Suppressor macrophage (primary cell): ENCODE measurements at regions not wholly inside any gene's neighbourhood (a gene's known extent, or its start where the extent isn't known, plus 50 kb on each side); places are given as distances from the start of the nearest gene placed in this dataset.
"Not testable (repeated sequence)": the region's sequence is repeated elsewhere in the genome, so short reads cannot be mapped to it uniquely, and the experiment has no call there.

Experiments
- DNase-seq, 4 experiments: peaks; one replicate each; pipeline ENCODE4 v3.0.0-alpha.2; 2020 to 2022

DNA sequence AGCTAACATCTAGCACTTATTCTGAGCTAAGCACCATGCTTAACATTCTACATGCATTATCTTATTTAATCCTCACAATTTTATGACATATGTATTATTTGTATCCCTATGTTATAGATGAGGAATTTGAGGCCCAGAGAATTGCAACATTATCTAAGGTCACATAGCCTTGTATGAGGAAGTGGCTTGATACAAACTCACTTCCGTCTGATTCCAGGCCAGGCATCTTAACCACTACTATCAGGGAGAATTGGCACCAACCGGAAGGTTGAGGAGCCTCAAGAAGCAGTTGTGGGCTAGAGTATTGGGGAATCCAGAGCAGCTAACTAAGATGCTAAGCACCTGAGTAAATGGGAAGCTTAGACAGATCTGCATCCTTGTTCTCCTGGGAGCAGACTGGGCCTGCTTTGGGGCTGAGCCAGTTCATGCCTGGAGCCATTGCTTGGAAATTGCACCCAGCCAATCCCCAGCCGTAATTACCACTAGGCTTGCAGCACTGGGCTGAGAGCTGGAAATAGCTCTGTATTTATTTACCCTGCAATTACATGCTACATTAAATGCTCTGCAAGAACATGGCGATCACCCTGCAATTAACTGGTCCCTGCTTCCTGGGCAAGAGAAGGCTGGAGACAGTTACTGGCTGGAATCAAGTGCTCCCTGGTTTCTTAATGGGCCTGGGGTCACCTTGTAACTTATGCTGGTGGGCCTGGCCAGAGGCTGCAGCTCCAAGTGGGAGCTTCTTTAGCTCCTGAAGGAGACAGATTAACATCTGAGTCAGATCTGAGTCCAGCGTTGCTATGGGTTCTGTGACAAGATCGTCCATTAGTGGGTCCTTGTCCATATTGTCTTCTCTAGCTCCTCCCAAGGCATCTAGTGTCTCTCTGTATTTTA, 273.1 kb upstream of the CCL2 start:
- DNase-seq: peak; percentile 49 to 83 (median 69)

DNA sequence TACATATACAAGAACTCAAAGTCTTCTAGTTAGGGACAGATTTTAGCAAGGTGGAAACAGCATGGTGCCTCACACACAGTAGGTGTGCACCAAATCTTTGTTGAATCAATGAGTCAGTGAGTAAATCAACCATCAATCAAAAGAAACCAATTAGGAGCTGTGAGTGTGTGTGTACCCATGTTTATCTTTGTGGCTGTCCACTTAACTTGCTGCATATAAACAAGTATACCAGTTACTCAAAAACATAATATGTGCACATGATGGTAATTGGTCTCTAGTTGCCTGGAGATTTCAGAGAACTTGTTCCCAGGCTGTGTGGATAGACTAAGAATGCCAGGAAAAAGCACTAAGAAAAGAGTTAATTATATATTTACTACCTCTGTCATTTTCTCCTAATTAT, 272.2 kb upstream of the CCL2 start:
- DNase-seq: no peak

DNA sequence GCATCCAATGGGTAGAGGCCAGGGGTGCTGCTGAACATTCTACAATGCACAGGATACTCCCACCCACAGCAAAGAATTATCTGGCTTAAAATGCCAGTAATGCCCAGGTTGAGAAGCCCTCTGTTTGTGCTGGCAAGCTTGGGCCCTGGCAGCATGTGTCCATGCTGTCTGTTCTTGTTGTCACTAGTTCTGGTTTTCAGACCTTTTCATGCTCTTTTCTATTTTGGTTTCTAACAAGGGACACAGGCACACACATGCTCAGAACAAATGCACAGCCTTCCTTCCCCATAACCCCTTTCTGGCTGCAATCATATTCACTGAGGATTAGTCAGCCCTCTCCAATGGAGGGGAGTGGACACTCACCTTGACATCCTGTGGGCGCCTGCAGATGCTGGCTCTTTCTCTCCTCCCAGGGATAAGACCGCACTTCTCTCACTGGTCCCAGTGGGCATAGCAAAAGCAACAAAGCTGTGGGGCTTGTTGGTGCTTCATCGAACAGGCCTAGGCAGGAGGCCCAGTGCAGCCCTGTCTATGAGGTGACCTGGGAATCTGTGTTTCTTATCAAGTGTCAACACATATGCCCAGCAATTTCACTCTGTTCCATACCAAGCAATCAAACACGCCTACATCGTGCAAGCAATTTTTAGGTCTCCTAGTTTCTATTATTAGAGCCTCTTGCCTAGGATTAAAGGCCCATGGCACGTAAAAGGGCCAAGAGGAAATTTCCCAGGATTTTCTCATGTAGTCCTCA, 271.1 kb upstream of the CCL2 start:
- no peak for DNase-seq

DNA sequence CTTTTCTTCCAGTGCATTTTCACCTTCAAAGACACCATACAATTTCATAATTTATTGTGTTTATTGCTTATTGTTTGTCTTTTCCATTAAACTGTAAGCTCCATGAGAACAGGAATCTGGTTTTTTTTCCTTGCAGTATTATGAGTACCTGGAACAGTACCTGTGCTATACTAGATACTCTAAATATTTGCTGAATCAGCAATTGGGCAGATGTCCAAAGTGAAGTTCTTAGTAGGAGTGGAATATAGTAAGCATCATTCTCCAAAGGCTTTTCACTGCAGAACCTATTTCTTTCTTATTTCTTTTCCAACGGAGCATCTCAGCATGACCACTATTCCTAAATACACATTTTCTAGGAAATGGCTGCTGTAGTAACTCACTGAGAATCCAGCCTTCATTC, 269.0 kb upstream of the CCL2 start:
- no peak for DNase-seq

DNA sequence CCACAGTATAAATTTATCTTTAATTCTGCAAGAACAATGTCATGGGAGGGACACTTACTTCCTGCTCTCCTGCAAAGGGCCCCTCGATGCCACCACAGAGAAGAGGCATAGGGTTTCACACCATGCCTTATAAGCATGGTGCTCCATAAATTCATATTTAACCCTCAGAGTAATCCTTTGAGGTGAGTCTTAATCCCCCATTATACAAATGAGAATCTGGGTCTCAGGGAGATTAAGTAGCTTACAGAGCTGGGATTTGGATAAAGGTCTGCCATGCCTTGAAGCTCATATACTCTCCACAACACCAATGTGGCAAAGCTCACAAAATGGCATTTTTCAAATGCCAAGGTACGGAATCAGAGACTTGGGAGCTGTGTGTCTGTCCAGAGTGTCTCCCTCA, 268.5 kb upstream of the CCL2 start:
- DNase-seq: no peak

DNA sequence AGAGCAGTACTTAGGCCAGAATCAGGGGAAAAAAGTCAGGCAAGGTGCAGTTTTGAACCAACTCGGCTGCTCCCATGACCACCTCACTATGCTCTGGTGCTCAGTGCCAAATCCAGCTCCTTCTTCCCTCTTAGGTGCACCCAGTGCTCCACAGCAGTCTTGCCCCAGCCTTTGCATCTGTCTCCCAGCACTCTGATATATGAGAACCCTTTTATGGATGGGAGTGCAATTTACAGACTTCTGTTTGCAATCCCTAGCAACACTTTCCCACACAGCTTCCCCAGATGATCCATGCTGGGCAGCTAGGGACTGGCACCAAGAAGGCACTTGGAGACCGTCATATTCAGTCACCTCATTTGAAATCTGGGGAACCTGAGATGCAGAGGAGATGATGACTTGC, 267.9 kb upstream of the CCL2 start:
- DNase-seq: no peak

DNA sequence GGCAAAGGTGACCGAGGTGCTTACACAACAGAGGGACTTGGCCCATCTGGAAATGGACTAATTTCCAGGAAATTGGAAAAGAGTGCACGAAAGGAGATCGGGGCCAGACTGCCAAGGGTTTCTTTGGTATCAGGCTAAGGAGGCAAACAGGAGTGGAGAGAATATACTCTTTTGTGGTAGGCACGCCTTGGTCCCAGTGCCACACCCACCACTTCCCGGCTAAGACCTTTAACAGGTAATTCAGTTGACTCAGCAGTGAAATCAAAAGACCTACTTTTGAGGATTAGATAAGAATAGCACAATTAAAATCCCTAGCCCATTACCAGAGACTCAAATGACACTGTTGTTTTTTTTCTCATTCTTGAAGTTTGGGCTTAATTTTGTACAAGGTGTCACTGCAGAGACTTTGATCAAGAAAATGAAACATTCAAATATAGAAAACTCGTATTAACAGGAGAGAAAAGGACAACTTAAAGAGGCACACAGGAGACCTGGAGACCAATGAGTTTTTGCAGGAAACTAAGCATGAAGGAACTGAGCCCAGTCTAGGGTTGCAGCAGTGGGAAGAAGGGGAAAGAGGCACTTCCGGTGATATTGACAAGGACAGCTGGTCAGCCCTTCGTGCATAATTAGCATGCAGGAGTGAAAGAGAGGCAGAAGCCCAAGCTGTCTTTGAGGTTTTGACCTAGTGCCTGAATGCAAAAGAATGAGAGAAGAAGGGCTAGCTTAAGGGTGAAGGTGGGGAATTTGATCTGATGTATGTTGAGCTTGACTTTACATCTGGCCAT, 265.5 kb upstream of the CCL2 start:
- peak in 3 of 4 experiments; percentile 9 to 14 (median 12) for DNase-seq

DNA sequence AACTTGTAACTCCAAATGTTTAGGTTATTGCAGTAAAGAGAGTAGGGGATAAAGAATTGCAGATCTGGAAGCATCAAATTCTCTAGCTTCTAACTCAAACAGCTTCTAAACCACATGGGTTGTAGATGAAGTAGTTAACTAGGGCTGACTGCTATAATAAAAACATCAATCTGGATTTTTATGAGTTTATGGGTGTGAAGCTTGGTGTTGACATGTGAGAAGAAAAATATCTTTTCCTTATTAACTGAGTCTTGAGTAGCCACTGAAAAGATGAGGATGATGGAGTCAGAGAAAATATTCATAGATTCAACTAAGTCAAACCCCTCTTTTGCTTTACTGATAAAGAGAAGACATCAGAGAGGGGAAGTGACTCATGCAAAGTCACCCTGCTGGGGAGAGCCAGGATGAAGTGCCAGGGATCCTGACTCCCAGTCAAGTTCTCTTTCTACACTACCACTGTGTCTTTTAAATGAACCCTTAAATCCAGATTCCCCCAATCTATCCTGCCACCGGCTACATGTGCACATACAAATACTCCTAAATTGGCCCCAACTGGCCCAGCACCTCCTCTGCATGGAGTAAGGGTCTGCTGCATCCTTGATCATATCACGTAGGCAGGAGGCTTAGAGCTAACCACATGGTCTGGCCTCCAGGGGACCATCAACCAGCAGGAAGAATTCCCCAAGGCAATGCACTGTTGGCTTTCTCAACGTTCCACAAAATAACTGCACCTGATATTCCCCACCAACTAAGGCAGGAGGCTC, 264.0 kb upstream of the CCL2 start:
- peak; percentile 19 to 49 (median 42) for DNase-seq

DNA sequence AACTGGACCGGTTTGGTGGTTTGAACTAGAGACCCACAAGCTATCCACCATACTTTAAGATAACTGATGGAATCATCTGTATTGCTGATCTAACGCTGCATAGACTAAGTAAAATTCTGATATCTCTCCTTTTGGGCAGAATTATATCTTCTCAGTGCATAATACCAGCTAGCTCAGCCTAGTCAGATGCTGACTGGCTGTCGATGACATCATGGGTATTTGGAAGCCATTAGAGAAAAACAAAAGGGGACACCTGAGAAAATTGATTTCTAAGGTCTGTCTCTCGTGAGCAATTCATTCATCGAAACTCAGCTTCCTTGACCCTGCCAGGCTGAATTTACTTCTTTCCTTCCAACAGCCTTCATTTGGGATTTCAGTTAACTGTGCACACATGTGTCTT, 263.0 kb upstream of the CCL2 start:
- DNase-seq: no peak

DNA sequence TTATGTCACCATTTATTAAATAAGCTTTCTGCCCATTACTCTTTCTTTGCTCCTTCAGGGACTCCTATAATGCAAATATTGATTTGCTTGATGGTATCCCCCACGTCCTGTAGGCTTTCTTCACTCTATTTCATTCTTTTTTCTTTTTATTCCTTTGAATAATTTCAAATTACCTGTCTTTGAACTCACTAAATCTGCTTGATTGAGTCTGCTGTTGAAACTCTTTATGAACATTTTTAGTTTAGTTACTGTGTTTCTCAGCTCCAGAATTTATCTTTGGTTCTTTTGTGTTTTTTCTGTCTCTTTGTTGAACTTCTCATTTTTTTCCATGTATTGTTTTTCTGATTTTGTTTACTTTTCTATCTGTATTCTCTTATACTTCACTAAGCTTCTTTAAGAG, 254.4 kb upstream of the CCL2 start:
- DNase-seq: no peak

DNA sequence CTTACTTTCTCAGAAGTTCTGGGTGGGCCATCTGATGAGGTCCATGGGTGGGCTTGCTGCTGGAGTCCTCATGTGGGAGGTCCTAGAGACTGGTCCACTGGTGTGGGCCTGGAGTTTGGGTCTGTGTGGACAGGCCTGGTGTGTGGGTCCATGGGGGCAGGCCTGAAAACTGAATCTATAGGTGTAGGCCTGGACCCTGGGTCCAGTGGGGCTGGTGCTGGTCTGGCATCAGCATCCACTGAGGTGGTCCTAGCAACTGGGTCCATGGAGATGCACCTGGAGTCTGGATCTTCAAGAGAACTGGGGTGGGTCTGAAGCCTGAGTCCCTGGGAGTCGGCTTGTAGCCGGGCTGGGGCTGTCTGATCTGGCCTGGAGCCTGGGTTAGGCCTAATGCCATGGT, 253.8 kb upstream of the CCL2 start:
- no peak for DNase-seq

DNA sequence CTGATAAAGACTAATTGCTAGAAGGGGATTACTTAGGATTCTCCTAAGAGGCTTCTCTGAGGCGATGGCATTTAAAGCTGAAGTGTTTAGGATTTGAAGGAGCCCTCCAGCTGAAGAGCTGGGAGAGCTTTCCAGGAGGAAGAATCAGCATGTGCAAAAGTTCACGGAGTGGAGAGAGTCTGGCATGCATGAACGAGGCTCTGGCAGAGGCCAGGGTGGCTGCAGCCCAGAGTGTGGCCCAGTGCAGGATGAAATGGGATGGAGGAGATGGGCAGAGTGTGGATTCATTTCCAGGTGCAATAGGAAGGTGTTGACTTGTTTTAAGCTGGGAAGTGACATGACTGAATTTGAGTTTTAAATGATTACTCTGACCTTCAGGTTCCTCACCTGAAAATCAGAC, 249.0 kb upstream of the CCL2 start:
- no peak for DNase-seq

DNA sequence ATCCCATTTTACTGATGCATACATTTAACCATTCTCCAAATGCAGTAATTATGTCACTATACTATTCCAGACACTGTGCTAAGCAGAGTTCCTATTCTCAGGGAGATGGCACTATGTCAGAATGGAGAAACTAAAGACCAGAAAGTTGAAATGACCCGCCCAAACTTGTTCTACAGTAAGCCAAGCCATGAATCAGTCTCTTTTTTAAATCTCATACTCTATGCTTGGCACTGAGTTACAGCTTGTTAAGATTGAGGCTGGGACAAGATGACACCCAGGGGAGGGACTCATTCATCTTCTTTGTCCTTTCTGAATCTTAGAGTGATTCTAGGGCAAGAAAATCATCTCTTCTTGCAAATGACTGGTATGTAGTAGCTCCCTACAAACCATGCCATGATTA, 247.0 kb upstream of the CCL2 start:
- DNase-seq: no peak

DNA sequence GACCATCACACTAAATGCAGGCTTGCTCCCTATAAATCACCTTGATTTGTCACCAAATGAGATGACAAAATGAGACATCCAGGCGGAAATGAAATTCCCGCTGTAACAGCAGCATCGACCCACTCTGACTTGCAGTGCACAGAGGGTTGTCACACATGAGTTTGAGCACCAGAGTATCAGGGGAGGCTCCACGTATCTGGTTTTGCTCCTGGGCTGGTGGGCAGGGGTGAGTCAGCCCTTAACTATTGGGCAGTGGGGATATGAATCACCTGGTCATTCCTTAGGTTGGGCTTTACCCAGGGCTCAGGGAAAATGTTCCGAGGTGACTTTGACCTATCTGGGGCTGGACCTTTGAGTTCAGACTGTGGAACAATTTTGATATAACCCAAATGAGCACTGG, 245.2 kb upstream of the CCL2 start:
- DNase-seq: no peak

DNA sequence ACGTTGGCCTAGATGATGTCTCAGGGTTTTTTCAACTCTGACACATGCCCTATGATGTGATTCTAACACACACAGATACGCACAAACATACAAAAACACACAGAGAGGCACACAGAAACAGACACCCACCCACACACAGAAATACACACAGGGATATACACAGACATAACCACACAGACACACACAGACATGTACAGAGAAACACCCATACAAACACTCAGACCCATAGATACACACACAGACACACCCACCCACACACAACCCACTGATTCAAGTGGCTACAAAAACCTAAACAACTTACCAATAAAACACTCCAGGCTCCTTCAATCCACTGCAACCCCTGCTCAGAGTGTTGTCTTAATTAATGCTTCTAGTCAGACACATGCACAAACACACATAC, 244.6 kb upstream of the CCL2 start:
- no peak for DNase-seq

DNA sequence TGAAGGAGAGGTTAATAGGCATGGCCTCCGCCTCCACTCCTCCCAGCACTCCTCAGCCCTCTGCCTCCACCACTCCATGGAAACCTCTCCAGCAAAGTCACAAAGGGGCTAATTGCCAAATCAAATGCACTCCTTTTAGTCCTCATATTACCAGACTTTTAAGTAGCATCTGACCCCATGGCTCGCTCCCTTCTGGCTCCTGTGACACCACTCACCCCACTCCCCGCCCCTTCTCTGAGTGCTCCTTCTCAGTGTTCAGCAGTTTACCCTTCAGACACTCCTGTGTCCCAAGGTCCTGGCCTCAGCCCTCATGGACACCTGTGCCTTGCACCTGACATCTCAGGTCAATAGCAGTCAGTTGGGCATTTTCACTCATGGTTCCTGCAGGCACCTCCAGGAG, 243.5 kb upstream of the CCL2 start:
- no peak for DNase-seq

DNA sequence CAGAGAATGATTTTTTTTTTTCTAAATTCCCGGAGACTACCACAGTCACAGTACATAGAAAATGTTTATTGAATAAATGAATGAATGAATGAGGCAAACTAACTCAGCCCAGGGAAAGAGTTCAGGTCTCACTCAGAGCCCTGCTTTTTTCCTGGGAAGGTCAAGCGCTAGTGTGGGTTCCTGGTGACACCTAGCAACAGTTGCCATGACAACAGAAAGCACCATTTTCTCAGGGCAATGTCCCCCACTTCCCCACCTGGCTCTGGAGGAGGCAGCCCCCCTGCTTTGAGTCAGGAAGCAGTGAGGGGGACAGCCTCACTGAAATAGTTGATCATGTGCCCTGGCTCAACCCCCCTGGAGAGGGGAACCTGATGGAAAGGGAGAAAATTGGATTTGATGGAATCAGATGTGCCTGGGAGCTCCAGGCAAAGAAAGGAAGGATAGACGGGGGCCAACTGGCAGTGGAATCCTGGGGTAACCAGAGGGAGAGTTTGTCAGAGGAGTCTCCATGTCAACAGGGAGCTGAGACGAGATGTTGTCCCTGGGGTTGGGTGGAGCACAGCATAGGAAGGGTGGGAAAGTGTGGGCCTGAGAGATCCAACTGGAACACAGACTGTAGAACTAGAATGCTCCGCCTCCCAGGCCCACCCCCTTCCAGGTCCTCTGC, 242.2 kb upstream of the CCL2 start:
- DNase-seq: no peak

DNA sequence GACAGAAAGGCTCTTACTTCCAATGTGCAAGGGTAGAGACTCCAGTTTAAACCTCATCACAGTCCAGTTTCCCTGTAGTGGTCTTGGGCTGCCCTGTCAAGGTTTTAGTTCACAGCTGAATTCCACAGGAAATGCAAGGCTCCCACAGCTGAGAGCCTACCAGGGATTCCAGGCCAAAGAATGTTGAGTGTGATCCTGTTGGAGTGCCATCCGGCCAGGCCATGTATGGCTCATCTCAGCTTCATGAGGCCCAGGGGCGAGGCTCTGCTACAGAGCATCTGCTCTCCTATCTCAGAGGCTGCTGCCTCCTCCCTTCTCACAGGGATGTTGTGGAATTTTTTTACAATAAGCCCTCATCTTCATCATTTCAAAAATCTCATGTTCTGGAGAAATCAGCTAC, 239.8 kb upstream of the CCL2 start:
- no peak for DNase-seq

DNA sequence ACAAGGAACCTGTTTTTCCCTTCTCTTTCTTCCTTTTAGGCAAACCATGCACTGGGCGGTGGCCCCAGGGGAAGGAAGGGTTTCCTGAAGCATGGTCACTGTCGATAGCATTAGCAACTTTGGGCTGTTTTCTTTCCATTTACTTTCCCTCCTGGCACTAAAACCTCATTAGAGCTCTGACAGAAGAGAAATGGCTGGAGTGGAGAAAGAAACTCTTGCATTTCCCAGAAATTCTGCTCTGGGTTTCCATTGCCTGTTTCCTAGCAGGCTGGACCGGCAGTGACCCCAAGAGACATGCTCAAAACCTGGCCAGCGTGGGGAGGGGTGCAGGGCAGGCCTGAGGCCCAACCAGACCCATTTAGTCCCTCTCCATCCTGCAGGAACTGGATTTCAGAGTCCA, 230.7 kb upstream of the CCL2 start:
- DNase-seq: no peak

DNA sequence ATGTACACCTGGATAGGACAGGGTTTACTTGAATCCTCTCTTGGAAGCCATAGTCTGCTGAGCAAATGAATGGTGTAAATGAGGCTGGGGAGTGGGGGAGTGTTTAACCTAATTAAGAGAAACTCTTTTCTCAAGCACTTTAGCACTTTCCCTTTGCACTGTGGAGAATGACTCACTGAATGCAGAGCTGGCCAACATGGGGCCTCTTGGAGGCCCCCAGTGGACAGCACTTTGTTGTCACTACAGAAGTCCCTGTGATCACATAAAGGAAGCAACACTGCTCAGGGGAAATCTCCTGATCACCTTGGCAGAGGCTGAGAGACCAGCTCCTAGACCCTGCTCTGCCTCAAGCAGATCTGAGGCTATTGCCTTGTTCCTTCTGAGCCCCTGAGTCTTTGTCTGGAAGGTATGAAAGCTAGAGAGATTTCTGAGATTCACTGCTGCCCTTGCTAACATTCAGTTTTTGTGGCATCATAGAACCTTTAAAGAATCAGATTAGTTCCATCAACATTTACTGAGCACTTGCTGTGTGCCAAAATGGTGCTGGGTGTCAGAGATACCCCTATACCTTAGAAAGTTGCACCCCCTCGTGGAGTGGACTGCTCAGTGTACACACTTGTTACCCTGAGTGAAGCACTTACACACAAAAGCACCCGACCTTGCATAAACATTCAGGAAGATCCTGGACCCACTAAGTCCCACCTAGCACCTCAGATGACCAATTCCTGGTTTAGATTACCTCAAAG, 230.1 kb upstream of the CCL2 start:
- peak in 2 of 4 experiments; percentile 4 to 5 for DNase-seq

DNA sequence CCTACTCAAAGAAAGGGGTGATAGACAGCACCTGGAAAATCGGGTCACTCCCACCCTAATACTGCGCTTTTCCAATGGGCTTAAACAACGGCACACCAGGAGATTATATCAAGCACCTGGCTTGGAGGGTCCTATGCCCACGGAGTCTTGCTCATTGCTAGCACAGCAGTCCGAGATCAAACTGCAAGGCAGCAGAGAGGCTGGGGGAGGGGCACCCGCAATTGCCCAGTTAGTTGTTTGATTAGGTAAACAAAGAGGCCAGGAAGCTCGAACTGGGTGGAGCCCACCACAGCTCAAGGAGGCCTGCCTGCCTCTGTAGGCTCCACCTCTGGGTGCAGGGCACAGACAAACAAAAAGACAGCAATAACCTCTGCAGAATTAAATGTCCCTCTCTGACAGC, 224.5 kb upstream of the CCL2 start:
- DNase-seq: not testable (repeated sequence)
